ENCODE measurements at regions not wholly inside any gene's neighbourhood (a gene's known extent, or its start where the extent isn't known, plus 50 kb on each side); places are given as distances from the start of the nearest gene placed in this dataset.

- DNase-seq (ENCODE audit: low spot score): no peak
- Histone ChIP-seq H3K27me3 (no peaks in the 10 kb centered on the region), H3K79me2 (ENCODE audit: low read depth) (no peaks in the 10 kb centered on the region), H3K9ac (no peak overlapping the region), H3K4me3 (no peak overlapping the region), H3K4me2 (no peak overlapping the region), H4K20me1 (ENCODE audit: low read depth) (no peaks in the 10 kb centered on the region), H2AFZ (replicated peaks) (no peak overlapping the region), H3F3A (ENCODE audit: low read depth) (no peaks in the 10 kb centered on the region), H3K36me3 (no peaks in the 10 kb centered on the region), H3K27ac (no peak overlapping the region), H3K9me3 (ENCODE audit: low read depth) (no peaks in the 10 kb centered on the region), H3K4me1 (no peaks in the 10 kb centered on the region)
- TF ChIP-seq CTCF (IDR thresholded peaks at IDR 0.05) (no peak), EZH2phosphoT487 (IDR thresholded peaks at IDR 0.05) (no peak), EZH2 (IDR thresholded peaks at IDR 0.05) (no peak)
- H3K36me3 Mint-ChIP-seq: no peaks in the 10 kb centered on the region
- H3K9me3 Mint-ChIP-seq: no peaks in the 10 kb centered on the region
- H3K4me3 Mint-ChIP-seq: no peak overlapping the region
- H3K4me1 Mint-ChIP-seq: peaks cover 12% of the 10 kb centered on the region
- peaks cover 6% of the 10 kb centered on the region for H3K27me3 Mint-ChIP-seq (ENCODE audit: insufficient read depth, low read depth)
- H3K27ac Mint-ChIP-seq: no peak overlapping the region
Observed at GRCh38 chr4:14152834-14153519, 525.5 kb upstream of the BOD1L1 start.

- H3K9me3 Mint-ChIP-seq: no peaks in the 10 kb centered on the region
- Histone ChIP-seq H4K20me1 (ENCODE audit: low read depth) (no peaks in the 10 kb centered on the region), H3K9ac (no peak overlapping the region), H2AFZ (replicated peaks) (no peak overlapping the region), H3K27me3 (no peaks in the 10 kb centered on the region), H3K9me3 (ENCODE audit: low read depth) (no peaks in the 10 kb centered on the region), H3K27ac (no peak overlapping the region), H3K79me2 (ENCODE audit: low read depth) (no peaks in the 10 kb centered on the region), H3K4me3 (no peak overlapping the region), H3K36me3 (no peaks in the 10 kb centered on the region), H3F3A (ENCODE audit: low read depth) (no peaks in the 10 kb centered on the region), H3K4me1 (no peaks in the 10 kb centered on the region), H3K4me2 (no peak overlapping the region)
- no peak overlapping the region for H3K4me3 Mint-ChIP-seq
- H3K36me3 Mint-ChIP-seq: no peaks in the 10 kb centered on the region
- TF ChIP-seq EZH2 (IDR thresholded peaks at IDR 0.05) (no peak), CTCF (IDR thresholded peaks at IDR 0.05) (no peak), EZH2phosphoT487 (IDR thresholded peaks at IDR 0.05) (no peak)
- H3K27me3 Mint-ChIP-seq (ENCODE audit: insufficient read depth, low read depth): no peaks in the 10 kb centered on the region
- DNase-seq (ENCODE audit: low spot score): no peak
- no peak overlapping the region for H3K27ac Mint-ChIP-seq
- H3K4me1 Mint-ChIP-seq: no peaks in the 10 kb centered on the region
Observed at GRCh38 chr4:14155803-14156202, 528.3 kb upstream of the BOD1L1 start.

GRCh38 chr4:14157262-14157661 is 529.7 kb upstream of the BOD1L1 start:
- Mint-ChIP-seq H3K36me3 (no peaks in the 10 kb centered on the region), H3K27ac (no peak overlapping the region), H3K4me3 (no peak overlapping the region), H3K9me3 (no peaks in the 10 kb centered on the region), H3K27me3 (ENCODE audit: insufficient read depth, low read depth) (no peaks in the 10 kb centered on the region), H3K4me1 (no peaks in the 10 kb centered on the region)
- Histone ChIP-seq H3K27me3 (no peaks in the 10 kb centered on the region), H3F3A (ENCODE audit: low read depth) (no peaks in the 10 kb centered on the region), H3K4me2 (no peak overlapping the region), H4K20me1 (ENCODE audit: low read depth) (no peaks in the 10 kb centered on the region), H3K9me3 (ENCODE audit: low read depth) (no peaks in the 10 kb centered on the region), H3K36me3 (no peaks in the 10 kb centered on the region), H3K4me3 (no peak overlapping the region), H3K79me2 (ENCODE audit: low read depth) (no peaks in the 10 kb centered on the region), H3K9ac (no peak overlapping the region), H2AFZ (replicated peaks) (no peak overlapping the region), H3K27ac (no peak overlapping the region), H3K4me1 (no peaks in the 10 kb centered on the region)
- DNase-seq (ENCODE audit: low spot score): no peak
- no peak for TF ChIP-seq EZH2 (IDR thresholded peaks at IDR 0.05)
- TF ChIP-seq EZH2phosphoT487 (IDR thresholded peaks at IDR 0.05): no peak
- no peak for TF ChIP-seq CTCF (IDR thresholded peaks at IDR 0.05)
